ENCODE measurements at regions not wholly inside any gene's neighbourhood (a gene's known extent, or its start where the extent isn't known, plus 50 kb on each side); places are given as distances from the start of the nearest gene placed in this dataset.
"Not testable (repeated sequence)": the region's sequence is repeated elsewhere in the genome, so short reads cannot be mapped to it uniquely, and the experiment has no call there.

GRCh38 chr5:98237794-98238193 lies 535.7 kb upstream of the RGMB start:
- not testable (repeated sequence) for H3K4me1 ChIP-seq (ENCODE audit: control insufficient read depth, insufficient read depth, low read length, unreplicated experiment); H3K36me3 ChIP-seq (ENCODE audit: insufficient read depth, low read length); H3K79me2 ChIP-seq (ENCODE audit: control insufficient read depth, insufficient read depth, low read length, unreplicated experiment); H3K27ac ChIP-seq (ENCODE audit: low read depth, low read length); H2AFZ ChIP-seq (ENCODE audit: low read length, unreplicated experiment); H3K4me3 ChIP-seq (ENCODE audit: low read depth, low read length); H3K27me3 ChIP-seq (ENCODE audit: insufficient read depth, low read length)

GRCh38 chr5:98243972-98244371 lies 529.5 kb upstream of the RGMB start:
- H3K4me1 ChIP-seq (ENCODE audit: control insufficient read depth, insufficient read depth, low read length, unreplicated experiment), result peaks cover 3% of the 10 kb centered on the region
- H3K36me3 ChIP-seq (ENCODE audit: insufficient read depth, low read length), result no peaks in the 10 kb centered on the region
- no peak overlapping the region for H2AFZ ChIP-seq (ENCODE audit: low read length, unreplicated experiment)
- H3K4me3 ChIP-seq (ENCODE audit: low read depth, low read length), result no peak overlapping the region
- H3K79me2 ChIP-seq (ENCODE audit: control insufficient read depth, insufficient read depth, low read length, unreplicated experiment), result no peaks in the 10 kb centered on the region
- H3K27ac ChIP-seq (ENCODE audit: low read depth, low read length), result no peak overlapping the region
- H3K27me3 ChIP-seq (ENCODE audit: insufficient read depth, low read length), result no peaks in the 10 kb centered on the region

GRCh38 chr5:98248949-98249348 lies 524.5 kb upstream of the RGMB start:
- no peak overlapping the region for H2AFZ ChIP-seq (ENCODE audit: low read length, unreplicated experiment)
- H3K36me3 ChIP-seq (ENCODE audit: insufficient read depth, low read length), result no peaks in the 10 kb centered on the region
- H3K4me3 ChIP-seq (ENCODE audit: low read depth, low read length), result no peak overlapping the region
- H3K27ac ChIP-seq (ENCODE audit: low read depth, low read length), result peak overlapping the region; percentile 35
- no peaks in the 10 kb centered on the region for H3K27me3 ChIP-seq (ENCODE audit: insufficient read depth, low read length)
- H3K4me1 ChIP-seq (ENCODE audit: control insufficient read depth, insufficient read depth, low read length, unreplicated experiment), result peaks cover 10% of the 10 kb centered on the region
- H3K79me2 ChIP-seq (ENCODE audit: control insufficient read depth, insufficient read depth, low read length, unreplicated experiment), result no peaks in the 10 kb centered on the region

GRCh38 chr5:98258939-98259338 lies 514.5 kb upstream of the RGMB start:
- Histone ChIP-seq H3K4me1 (ENCODE audit: control insufficient read depth, insufficient read depth, low read length, unreplicated experiment) (peaks cover under 1% of the 10 kb centered on the region), H3K27me3 (ENCODE audit: insufficient read depth, low read length) (no peaks in the 10 kb centered on the region), H2AFZ (ENCODE audit: low read length, unreplicated experiment) (no peak overlapping the region)

GRCh38 chr5:98259595-98259994 lies 513.9 kb upstream of the RGMB start:
- Histone ChIP-seq H3K36me3 (ENCODE audit: insufficient read depth, low read length) (no peaks in the 10 kb centered on the region), H3K27ac (ENCODE audit: low read depth, low read length) (no peak overlapping the region), H3K27me3 (ENCODE audit: insufficient read depth, low read length) (no peaks in the 10 kb centered on the region), H3K4me1 (ENCODE audit: control insufficient read depth, insufficient read depth, low read length, unreplicated experiment) (peaks cover 3% of the 10 kb centered on the region), H3K4me3 (ENCODE audit: low read depth, low read length) (no peak overlapping the region), H2AFZ (ENCODE audit: low read length, unreplicated experiment) (no peak overlapping the region), H3K79me2 (ENCODE audit: control insufficient read depth, insufficient read depth, low read length, unreplicated experiment) (no peaks in the 10 kb centered on the region)

More at GRCh38 chr5:98258939-98259338, 514.5 kb upstream of the RGMB start:
- Histone ChIP-seq H3K79me2 (ENCODE audit: control insufficient read depth, insufficient read depth, low read length, unreplicated experiment) (no peaks in the 10 kb centered on the region), H3K27ac (ENCODE audit: low read depth, low read length) (no peak overlapping the region), H3K4me3 (ENCODE audit: low read depth, low read length) (no peak overlapping the region), H3K36me3 (ENCODE audit: insufficient read depth, low read length) (no peaks in the 10 kb centered on the region)

GRCh38 chr5:98263084-98263483 lies 510.4 kb upstream of the RGMB start:
- H2AFZ ChIP-seq (ENCODE audit: low read length, unreplicated experiment), result no peak overlapping the region
- no peak overlapping the region for H3K27ac ChIP-seq (ENCODE audit: low read depth, low read length)

GRCh38 chr5:98268162-98268860 lies 505.2 kb upstream of the RGMB start:
- no peaks in the 10 kb centered on the region for H3K79me2 ChIP-seq (ENCODE audit: control insufficient read depth, insufficient read depth, low read length, unreplicated experiment)
- H3K4me1 ChIP-seq (ENCODE audit: control insufficient read depth, insufficient read depth, low read length, unreplicated experiment), result peaks cover 3% of the 10 kb centered on the region
- no peaks in the 10 kb centered on the region for H3K36me3 ChIP-seq (ENCODE audit: insufficient read depth, low read length)
- no peak overlapping the region for H3K4me3 ChIP-seq (ENCODE audit: low read depth, low read length)
- no peak overlapping the region for H2AFZ ChIP-seq (ENCODE audit: low read length, unreplicated experiment)
- no peaks in the 10 kb centered on the region for H3K27me3 ChIP-seq (ENCODE audit: insufficient read depth, low read length)
- H3K27ac ChIP-seq (ENCODE audit: low read depth, low read length), result no peak overlapping the region

More at GRCh38 chr5:98263084-98263483, 510.4 kb upstream of the RGMB start:
- Histone ChIP-seq H3K4me3 (ENCODE audit: low read depth, low read length) (no peak overlapping the region), H3K27me3 (ENCODE audit: insufficient read depth, low read length) (no peaks in the 10 kb centered on the region), H3K79me2 (ENCODE audit: control insufficient read depth, insufficient read depth, low read length, unreplicated experiment) (no peaks in the 10 kb centered on the region), H3K36me3 (ENCODE audit: insufficient read depth, low read length) (no peaks in the 10 kb centered on the region), H3K4me1 (ENCODE audit: control insufficient read depth, insufficient read depth, low read length, unreplicated experiment) (peaks cover 3% of the 10 kb centered on the region)

GRCh38 chr5:98275980-98276379 lies 497.5 kb upstream of the RGMB start:
- H3K36me3 ChIP-seq (ENCODE audit: insufficient read depth, low read length), result no peaks in the 10 kb centered on the region
- no peak overlapping the region for H2AFZ ChIP-seq (ENCODE audit: low read length, unreplicated experiment)
- peaks cover 5% of the 10 kb centered on the region for H3K4me1 ChIP-seq (ENCODE audit: control insufficient read depth, insufficient read depth, low read length, unreplicated experiment)
- H3K27ac ChIP-seq (ENCODE audit: low read depth, low read length), result no peak overlapping the region
- no peaks in the 10 kb centered on the region for H3K27me3 ChIP-seq (ENCODE audit: insufficient read depth, low read length)
- no peaks in the 10 kb centered on the region for H3K79me2 ChIP-seq (ENCODE audit: control insufficient read depth, insufficient read depth, low read length, unreplicated experiment)
- no peak overlapping the region for H3K4me3 ChIP-seq (ENCODE audit: low read depth, low read length)

- H3K27ac ChIP-seq (ENCODE audit: low read depth, low read length), result no peak overlapping the region
- no peaks in the 10 kb centered on the region for H3K79me2 ChIP-seq (ENCODE audit: control insufficient read depth, insufficient read depth, low read length, unreplicated experiment)
These were observed 490.9 kb upstream of the RGMB start for GRCh38 chr5:98282521-98282920.

GRCh38 chr5:98292496-98292895 lies 481.0 kb upstream of the RGMB start:
- Histone ChIP-seq H2AFZ (ENCODE audit: low read length, unreplicated experiment) (peak overlapping the region; percentile 44), H3K27ac (ENCODE audit: low read depth, low read length) (no peak overlapping the region), H3K79me2 (ENCODE audit: control insufficient read depth, insufficient read depth, low read length, unreplicated experiment) (no peaks in the 10 kb centered on the region), H3K4me3 (ENCODE audit: low read depth, low read length) (no peak overlapping the region), H3K36me3 (ENCODE audit: insufficient read depth, low read length) (no peaks in the 10 kb centered on the region), H3K27me3 (ENCODE audit: insufficient read depth, low read length) (no peaks in the 10 kb centered on the region), H3K4me1 (ENCODE audit: control insufficient read depth, insufficient read depth, low read length, unreplicated experiment) (peaks cover 5% of the 10 kb centered on the region)

More at GRCh38 chr5:98282521-98282920, 490.9 kb upstream of the RGMB start:
- H2AFZ ChIP-seq (ENCODE audit: low read length, unreplicated experiment), result peak overlapping the region; percentile 10
- peaks cover 3% of the 10 kb centered on the region for H3K4me1 ChIP-seq (ENCODE audit: control insufficient read depth, insufficient read depth, low read length, unreplicated experiment)
- H3K4me3 ChIP-seq (ENCODE audit: low read depth, low read length), result no peak overlapping the region
- H3K36me3 ChIP-seq (ENCODE audit: insufficient read depth, low read length), result no peaks in the 10 kb centered on the region
- H3K27me3 ChIP-seq (ENCODE audit: insufficient read depth, low read length), result no peaks in the 10 kb centered on the region

- H3K27ac ChIP-seq (ENCODE audit: low read depth, low read length), result no peak overlapping the region
- H3K27me3 ChIP-seq (ENCODE audit: insufficient read depth, low read length), result no peaks in the 10 kb centered on the region
- H2AFZ ChIP-seq (ENCODE audit: low read length, unreplicated experiment), result no peak overlapping the region
- H3K4me3 ChIP-seq (ENCODE audit: low read depth, low read length), result no peak overlapping the region
- H3K36me3 ChIP-seq (ENCODE audit: insufficient read depth, low read length), result no peaks in the 10 kb centered on the region
- no peaks in the 10 kb centered on the region for H3K79me2 ChIP-seq (ENCODE audit: control insufficient read depth, insufficient read depth, low read length, unreplicated experiment)
- H3K4me1 ChIP-seq (ENCODE audit: control insufficient read depth, insufficient read depth, low read length, unreplicated experiment), result peaks cover 3% of the 10 kb centered on the region
These were observed 477.0 kb upstream of the RGMB start for GRCh38 chr5:98296426-98296825.

All from ACC112 (cell line).